ENCODE measurements at regions not wholly inside any gene's neighbourhood (a gene's known extent, or its start where the extent isn't known, plus 50 kb on each side); places are given as distances from the start of the nearest gene placed in this dataset.
"Not testable (repeated sequence)": the region's sequence is repeated elsewhere in the genome, so short reads cannot be mapped to it uniquely, and the experiment has no call there.

DNA sequence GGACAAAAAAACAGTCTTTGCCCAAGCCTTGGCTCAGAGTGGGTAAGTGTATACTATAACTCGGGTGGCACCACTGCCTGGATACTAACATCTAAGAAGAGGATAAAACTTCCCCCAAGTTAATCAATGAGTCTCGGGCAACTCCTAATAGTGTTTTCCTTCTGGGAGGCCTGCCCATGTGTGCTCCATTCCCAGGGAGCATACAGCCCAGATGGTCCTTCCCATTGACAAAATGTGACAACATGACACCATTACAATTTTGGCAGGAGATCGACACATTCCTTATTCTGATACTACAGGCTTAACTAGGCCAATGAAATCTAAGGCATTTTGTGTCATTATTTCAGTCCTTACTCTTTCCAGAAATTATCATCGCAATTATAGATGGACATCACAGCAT, 52.7 kb upstream of the CRIM1 start:
- DNase-seq, result no peak

DNA sequence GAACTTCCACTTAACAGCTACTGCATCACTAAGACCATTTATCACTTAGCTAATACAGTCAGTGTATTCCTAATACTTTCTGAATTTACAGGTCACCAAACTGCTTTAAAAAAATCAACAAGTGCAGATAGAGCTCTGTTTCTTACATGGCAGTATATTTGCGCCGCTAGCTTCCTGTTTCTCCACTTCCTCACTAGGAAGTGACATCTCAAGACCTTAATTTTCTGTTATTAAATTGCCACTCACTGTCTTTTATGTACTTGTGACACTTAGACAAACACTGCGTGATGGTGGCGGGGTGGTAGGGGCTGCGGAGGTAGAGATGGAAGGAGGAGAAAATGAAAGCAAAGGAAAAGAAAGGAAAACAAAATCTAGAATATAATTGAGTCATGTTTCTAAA, 53.7 kb upstream of the CRIM1 start:
- no peak for DNase-seq

DNA sequence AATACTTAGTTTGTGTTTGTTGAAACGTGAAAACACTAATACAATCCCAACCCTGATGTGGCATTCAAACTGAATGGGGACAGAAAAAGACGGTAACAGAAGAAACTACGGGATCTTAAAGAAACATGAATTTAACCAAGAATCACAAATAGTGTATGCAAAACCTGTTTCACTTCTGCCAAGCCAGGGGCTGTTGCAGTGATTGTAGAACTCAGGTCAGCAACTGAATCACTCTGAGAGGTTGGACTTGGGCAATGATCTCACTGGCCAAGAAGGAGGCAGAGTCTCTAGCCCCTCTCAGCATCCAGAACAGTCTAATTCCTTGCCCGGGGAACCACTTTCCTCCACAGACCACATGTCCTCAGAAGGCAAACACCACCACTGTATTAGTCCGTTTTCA, 54.9 kb upstream of the CRIM1 start:
- no peak for DNase-seq

DNA sequence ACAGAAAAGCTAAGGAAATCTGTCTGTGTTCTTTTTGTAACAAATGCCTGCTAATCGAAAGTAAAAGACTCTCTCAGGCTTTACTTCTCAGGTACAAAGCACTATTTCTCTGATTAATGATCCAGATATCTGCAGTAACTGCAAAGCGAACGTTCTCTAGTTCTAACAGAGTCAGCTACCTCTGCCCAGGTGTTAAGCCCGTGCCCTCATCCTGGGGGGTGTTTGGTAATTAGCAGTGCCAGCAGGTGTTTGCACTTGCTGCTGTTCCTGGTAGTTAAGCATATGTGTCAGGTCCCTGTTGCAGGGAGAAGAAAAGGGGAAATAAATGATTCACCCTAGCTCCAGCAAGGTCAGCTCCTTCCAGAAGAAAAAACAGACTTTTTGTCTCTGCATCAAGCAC, 58.8 kb upstream of the CRIM1 start:
- no peak for DNase-seq

DNA sequence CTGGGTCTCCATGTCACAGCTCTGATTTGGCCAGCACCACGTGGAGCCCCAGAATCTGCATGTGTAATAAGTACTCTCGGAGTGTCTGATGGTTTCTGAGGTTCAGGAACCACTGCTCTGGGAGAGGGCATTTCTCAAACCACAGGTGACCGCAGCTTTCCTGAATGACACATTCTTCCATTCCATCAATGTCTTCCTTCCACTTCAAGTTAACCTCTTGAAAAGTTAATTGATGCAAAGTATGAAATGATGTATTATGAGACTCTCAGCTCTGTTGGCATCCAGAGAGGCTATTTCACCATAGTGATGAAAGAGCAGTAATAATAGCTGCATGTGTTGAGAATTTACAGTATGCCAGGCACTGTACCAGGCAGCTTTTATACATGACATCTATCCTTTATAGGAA, 61.3 kb upstream of the CRIM1 start:
- no peak for DNase-seq

DNA sequence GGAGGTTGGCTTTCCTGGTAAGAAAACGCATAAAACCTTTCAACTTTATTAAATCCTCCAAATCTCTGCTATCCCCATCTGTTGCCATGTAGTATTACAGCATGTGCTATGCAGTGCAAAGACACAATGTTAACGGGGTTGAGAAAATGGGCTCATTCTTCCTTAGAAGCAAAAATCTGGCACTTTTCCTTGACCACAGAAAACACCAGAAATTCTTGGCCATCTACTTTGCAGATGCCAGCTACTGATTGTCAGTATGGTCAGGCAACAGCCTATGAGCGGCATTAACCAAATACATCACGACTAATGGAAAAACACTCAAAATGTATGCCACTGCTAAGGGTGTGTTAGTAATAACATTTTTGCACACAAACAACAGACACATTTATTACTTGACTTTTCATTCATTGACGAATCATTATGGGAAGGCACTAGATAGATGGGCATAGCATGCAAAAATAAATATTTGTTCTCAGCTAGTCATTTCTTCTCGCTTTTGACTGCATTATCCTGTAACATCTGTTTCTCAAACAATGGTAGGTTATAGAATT, 65.2 kb upstream of the CRIM1 start:
- peak; percentile 22 for DNase-seq

DNA sequence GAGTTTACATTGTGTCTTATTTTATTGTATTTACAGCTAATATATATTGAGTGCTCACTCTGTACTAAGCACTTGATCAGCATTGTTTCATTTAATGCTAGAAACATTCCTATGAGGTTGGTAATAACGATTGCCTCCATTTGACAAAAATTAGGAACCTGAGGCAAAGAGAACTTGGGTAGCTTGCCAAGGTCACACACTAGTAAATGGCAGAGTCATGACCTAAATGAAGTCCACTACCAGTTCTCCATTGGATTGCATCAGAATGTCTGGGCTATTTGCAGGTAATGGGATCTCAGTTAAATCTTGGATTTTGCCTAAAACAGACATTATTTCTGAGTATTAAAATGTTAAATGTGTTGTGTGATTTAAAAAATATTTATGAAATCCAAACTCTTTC, 65.8 kb upstream of the CRIM1 start:
- DNase-seq, result no peak

DNA sequence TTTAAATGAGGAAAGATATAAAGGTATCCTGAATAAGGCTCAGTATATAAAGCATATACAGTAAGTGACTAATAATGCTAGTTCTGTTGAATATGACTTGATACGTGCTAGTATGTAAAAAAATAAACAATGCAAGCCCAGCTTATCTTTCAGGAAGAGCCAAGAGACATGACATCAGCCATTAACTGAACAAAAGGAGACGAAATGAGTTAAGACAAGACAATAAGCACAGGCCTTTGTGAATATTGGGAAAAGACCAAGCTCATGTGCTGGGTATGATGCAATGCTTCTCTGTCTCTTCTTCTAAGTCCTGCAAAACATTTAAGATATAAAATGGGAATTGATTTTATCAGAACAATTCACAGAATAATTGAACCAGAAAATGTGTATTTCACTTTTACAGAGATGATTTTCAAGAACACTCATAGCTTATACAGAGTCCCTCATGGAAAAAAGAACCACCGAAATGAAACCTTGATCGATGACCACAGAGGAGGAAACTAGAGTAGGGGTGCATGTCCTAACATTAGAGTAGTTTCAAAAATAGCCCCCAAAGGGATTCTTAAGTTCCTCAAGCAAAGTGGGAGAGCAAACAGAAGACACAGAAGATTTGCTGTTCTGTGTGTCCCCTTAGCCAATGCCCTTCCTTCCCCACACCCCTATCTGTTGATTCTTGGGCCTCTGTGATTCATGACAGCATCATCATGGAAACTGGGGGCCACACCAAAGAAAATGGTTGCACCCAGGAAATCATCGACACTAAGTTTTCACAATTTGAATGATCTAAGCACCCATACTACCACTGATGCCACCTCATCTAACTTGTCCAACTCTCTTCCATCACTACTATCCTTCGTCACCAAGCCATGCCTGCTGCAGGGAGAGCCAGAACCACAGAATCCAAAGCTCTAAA, 68.0 kb upstream of the CRIM1 start:
- peak; percentile 13 for DNase-seq

DNA sequence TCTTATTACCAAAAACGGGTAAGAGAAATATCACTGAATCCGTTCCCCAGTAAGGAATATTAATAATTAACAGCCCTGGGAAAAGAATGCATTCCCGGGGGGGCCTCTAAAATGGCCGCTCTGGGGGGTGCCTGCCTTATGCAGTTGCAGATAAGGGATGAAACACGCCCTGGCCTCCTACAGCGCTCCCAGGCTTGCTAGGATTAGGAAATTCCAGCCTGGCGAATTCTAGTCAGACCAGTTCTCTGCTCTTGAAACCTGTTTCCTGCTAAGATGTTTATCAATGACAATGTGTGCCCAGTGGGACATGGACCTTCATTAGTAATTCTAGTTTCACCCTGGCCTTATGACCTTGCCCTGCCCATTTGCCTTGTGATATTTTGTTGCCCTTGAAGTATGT, 76.1 kb upstream of the CRIM1 start:
- not testable (repeated sequence) for DNase-seq

DNA sequence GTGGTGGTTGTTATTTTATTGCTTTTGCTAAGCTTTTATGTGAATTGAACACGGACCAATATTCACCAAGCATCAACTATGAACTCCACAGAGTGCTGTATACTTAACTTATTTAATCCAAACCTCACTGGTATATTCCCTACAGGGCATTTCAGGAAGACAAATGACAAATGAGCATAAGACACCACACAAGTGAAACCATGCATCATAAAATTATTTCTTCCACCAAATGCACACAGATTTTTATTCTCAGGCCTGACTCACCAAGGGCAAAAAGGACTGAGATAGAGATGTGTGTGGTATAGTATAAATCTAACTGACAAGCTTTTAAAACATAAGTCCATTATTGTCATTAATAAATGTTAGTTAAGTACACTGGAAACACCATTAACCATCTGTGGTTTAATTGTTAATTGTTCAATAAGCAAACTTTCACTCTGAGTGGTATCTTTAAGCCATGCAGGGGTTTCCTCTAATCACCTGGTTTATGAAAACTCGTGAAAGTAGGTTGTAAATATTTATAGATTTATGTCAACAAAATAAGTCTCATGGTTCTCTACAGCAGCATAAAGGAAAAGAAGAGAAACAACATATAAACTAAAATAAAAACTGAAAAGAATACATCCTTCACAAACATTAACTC, 77.6 kb upstream of the CRIM1 start:
- DNase-seq, result no peak

DNA sequence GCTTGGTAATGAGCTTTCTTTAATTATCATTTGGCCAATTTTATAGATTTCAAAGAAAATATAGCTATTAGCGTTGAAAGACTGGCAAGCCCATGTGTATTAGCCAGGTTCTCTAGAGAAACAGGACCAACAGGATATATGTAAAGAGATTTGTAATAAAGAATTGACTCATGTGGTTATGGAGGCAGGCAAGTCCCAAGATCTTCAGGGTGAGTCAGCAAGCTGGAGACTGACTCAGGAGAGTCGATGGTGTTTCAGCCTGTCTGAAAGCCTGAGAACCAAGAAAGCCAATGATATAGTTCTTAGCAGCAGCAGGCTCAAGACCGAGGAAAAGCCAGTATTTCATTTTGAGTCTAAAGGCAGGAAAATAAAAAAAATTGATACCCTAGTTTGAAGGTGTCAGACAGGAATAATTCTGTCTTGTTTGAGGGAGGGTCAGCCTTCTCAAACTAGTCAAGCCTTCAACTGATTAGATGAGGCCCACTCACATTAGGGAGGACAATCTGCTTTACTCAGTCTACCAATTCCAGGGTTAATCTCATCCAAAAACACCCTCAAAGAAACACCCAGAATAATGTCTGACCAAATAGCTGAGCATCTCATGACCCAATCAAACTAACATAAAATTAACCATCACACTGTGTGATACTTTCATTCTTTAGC, 78.3 kb upstream of the CRIM1 start:
- DNase-seq, result peak; percentile 89

DNA sequence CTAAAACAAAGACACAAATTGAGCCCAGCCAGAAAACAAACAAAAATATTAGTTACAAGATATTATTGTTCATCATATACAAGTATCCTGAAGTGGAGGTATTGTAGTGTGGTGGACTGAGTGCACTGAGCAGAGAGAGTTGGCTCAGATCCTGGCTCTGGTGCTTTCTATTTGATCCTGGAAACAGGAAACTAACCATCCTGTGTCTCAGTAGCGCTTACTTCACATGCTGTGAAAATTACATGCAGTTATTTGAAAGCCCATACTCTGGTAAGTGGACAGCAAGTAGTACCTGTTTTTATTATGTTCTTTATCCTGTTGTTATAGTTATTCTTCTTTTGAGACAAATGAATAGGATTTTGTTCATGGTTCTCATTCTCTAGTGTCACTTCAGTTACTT, 84.3 kb upstream of the CRIM1 start:
- no peak for DNase-seq

DNA sequence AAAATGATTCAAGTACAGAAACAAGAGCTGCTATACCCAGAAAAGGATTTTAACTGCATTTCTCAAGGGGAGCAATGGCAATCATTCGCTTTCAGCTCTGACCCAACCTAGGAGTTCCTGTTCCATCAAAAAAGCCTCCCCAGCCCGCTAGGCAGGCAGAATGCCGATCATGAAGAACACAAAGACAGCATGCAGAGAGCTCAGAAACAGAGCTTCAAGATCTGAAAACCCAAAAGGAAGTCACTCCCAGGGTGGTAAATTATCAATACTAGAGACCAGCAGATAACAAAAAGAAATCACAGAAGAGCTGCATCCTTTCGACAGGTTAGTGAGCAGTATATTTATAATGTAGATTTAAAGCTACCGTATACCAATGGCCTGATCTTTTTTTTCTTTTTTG, 84.8 kb upstream of the CRIM1 start:
- no peak for DNase-seq

DNA sequence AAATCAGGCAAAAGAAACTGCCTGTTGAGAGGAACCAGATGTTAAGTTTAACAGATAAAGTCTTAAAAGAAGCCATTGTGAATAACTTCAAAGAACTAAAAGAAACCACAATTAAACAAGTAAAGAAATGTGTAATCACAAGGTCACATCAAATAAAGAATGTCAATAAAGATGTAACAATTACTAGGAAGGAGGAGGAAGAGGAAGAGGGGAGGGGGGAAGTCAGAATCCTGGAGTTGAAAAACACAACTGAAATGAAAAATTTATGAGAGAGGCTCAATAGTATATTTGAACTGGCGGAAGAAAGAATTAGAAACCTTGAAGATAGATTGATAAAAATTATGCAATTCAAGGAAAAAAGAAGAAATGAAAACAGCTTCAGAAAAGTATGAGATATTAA, 88.4 kb upstream of the CRIM1 start:
- no peak for DNase-seq

DNA sequence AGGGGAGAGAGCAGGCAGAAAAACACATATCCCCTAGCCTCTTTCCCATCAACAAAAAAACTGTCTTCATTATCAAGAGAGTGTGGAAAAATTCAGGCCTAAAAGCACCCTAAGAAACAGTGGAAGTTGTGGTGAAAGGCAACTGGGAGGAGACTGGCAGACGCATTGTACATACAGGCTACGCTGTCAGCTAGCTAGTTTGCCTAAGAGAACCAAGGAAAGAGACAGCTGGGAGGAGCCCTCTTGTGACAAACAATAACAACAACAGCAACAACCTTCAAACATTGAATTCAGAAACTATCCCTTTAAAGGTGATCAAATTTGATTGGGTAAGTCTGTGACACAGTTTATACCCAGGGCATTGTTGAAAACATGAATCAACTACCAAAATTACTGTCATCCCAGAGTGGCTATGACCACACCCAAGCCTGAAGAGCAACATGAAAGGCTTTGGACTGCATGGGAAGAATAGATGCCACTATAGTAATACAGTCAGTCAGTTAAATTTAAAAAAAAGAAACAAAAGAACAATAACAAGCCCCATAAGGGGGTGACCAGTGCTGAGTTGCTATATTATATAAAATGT, 88.9 kb upstream of the CRIM1 start:
- no peak for DNase-seq

DNA sequence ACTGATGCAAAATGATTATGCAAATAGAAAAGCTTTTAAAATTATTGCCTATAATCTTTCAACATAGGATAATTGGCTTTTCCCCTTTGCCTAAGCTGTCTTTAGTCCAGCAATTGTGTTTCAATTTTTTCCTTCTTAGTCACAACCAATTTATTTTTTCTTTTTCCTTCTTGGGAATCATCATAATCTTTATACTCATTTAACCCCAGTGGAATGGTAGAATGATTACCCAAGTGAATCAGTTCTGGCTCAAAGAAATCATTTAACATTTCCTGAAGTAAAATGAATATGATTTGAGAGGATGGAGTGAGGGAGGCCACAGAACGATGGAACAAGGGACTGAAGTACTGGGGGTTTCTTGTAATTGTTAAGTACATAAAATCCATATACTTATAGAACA, 93.0 kb upstream of the CRIM1 start:
- no peak for DNase-seq

DNA sequence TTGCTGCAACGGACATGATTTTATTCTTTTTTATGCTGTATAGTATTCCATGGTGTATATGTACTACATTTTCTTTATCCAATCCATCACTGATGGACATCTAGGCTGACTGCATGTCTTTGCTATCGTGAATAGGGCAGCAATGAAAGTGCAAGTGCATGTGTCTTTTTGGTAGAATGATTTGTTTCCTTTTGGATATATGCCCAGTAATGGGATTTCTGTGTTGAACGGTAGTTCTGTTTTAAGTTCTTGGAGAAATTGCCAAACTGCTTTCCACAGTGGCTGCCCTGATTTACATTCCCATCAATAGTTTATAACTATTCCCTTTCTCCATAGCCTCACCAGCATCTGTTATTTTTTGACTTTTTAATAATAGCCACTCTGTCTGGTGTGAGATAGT, 99.7 kb upstream of the CRIM1 start:
- DNase-seq, result no peak

DNA sequence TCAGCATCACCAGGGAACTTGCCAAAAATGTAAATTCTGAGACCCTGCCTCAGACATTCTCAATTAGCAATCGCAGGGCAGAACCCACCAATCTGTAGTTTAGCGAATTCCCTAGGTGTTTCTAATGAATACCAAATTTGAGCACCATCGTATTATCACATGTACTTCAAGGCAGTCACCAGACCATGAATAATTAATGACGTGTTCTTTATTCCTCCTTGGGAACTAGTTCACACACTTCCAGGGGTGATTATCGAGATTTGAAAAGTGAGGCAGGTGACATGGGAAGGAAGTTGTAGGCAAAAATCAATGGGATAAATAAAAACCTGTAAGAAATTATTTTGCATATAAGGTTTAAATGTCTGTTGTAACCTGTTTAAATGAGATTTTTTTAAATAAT, 102.5 kb upstream of the CRIM1 start:
- no peak for DNase-seq

DNA sequence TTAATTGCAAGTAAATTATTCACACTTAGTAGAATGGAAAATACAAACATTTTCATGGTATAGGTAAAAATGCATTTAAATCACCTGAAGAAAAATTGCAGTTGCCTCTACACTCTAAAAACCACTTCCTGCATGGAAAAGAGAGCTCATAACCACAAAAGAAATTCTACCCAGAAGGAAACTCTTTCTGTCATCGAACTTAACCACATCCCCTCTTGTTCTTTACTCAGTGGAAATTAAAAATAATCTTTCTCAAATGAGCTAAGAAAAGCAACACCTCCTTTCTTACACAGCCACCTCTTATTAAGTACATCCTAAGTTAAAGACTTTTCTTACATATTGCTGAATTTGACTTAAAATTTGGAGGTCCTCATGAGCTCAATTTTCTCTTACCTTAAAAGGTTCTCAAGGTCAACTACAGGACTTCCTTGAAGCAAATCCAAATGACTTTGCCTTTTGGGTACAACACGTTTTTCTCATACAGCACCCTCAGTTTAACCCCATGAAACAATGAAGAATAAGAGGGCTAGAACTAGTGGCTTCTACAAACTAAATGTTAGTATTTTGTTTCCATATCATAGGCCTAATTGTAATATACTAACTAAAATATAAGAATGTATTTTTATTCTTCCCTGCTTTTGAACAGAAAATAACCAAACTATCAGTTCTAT, 109.1 kb upstream of the CRIM1 start:
- DNase-seq, result no peak

DNA sequence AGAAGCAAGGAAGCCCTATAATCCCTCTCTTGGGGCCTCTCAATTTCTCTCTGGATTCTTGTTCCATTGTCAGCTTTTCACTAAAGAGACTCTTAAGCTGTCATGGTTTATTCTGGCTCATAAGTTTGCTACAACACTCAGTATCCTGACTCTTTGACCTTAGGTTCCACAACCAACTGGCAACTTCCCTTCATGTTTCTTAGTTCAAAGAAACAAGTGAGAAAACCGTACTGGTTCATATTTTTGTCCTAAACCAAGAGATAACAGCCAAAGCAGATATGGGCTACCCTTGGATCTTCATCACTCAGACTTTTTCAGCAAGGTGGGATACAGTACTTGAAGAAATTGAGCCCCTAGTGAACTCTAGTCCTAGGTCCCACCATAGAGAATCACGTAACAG, 109.9 kb upstream of the CRIM1 start:
- DNase-seq, result no peak

DNA sequence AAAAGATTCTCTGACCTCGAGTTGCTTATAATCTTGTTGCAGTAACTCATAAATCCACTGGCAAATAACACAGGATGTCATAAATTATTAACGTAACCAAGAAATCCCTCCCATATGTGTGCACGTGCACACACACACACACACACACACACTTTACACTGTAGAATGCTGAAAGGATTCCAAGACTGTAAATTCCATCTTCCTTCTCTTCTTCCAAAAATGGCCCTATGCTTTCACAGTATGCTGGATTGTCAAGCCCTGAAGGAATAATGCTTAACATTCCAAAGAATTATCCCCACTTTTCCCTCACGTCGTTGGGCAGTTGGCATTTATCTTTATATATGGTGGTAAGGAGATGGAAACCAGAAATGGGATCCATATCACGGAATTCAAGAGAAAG, 117.5 kb upstream of the CRIM1 start:
- peak; percentile 29 for DNase-seq

DNA sequence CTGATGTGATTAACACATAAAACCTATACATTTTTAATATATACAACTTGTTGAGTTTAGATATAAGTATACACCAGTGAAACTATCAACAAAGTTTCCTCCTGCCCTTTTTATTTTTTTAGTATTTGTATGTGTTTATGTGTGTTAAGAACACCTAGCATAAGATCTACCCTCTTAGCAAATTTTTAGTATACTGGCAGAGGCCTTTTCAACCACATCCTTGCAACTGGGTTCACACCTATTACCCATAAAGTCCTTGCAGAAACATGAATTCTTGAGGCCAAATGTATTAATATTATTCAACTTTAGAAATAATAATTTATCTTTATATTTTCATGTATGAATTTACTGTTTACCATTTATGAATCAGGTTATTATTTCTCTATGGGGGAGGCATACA, 119.7 kb upstream of the CRIM1 start:
- no peak for DNase-seq

DNA sequence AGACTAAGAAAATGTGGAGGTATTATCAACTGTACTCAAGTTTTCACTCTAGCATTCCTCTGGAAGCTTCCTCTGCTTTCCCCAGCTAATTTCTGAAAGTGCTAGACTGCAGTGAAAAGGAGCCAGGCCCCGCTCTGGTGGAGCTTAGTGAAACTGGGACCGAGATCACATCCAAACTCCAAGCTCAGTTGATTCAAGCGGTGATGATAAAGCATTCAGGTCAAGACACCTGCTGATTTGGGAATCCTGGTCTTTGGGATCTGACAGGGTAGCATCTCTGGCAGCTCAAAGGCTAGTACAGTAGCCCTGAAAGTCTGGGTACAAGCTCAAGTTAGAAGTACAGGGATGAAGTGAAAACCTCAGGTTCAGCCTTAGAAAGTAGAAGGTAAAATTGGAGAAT, 120.2 kb upstream of the CRIM1 start:
- no peak for DNase-seq
